OCI-LY3 (cell line): ENCODE measurements at regions not wholly inside any gene's neighbourhood (a gene's known extent, or its start where the extent isn't known, plus 50 kb on each side); places are given as distances from the start of the nearest gene placed in this dataset.

Experiments
- H2AFZ ChIP-seq: fragments of 200-600, 300-600 bp; shearing (Covaris generic); 2 replicates; pipeline ENCODE4 v1.6.0; 2014; ENCODE audit warnings: antibody characterized with exemption, low read depth, low read length
- H3K27ac ChIP-seq: fragments of 200-600, 300-600 bp; sonication (generic); 2 replicates; pipeline ENCODE4 v1.5.1; 2014; ENCODE audit warnings: mild to moderate bottlenecking, low read length, moderate library complexity, mixed read lengths
- H3K27me3 ChIP-seq: fragments of 200-600, 300-600 bp; sonication (generic); 2 replicates; pipeline ENCODE4 v1.6.1; 2014; ENCODE audit warnings: low read depth, low read length, mixed read lengths
- H3K36me3 ChIP-seq: fragments of 200-600, 300-600 bp; sonication (generic); replicated peaks from 2 replicates; pipeline ENCODE3; 2014; ENCODE audit warnings: low read depth, low read length, mixed read lengths
- H3K4me1 ChIP-seq: fragments of 300-600, 200-600 bp; sonication (generic); 2 replicates; pipeline ENCODE4 v1.6.1; 2014; ENCODE audit warnings: low read length, mixed read lengths
- H3K4me2 ChIP-seq: fragments of 200-600, 300-600 bp; sonication (generic); 2 replicates; pipeline ENCODE4 v1.6.1; 2014; ENCODE audit warnings: low read length, mixed read lengths
- H3K4me3 ChIP-seq: fragments of 300-600, 200-600 bp; sonication (generic); 2 replicates; pipeline ENCODE4 v1.5.1; 2014; ENCODE audit warnings: antibody characterized with exemption, mild to moderate bottlenecking, low read length, moderate library complexity
- H3K79me2 ChIP-seq: fragments of 300-600, 200-600 bp; shearing (Covaris generic); 2 replicates; pipeline ENCODE4 v1.6.1; 2014; ENCODE audit warnings: mild to moderate bottlenecking, low read length, mixed read lengths
- H3K9ac ChIP-seq: fragments of 300-600, 200-600 bp; shearing (Covaris generic); 2 replicates; pipeline ENCODE4 v1.6.0; 2014; ENCODE audit warnings: mild to moderate bottlenecking, low read length, moderate library complexity
- H3K9me3 ChIP-seq: fragments of 200-600, 300-600 bp; shearing (Covaris generic); 2 replicates; pipeline ENCODE4 v1.6.1; 2014; ENCODE audit warnings: low read length, mixed read lengths; ENCODE audit not compliant: insufficient read depth
- H4K20me1 ChIP-seq: fragments of 200-600, 300-600 bp; sonication (generic); 2 replicates; pipeline ENCODE4 v1.6.1; 2016; ENCODE audit warnings: low read length, mixed read lengths; ENCODE audit not compliant: insufficient read depth
- CTCF ChIP-seq: fragments of 200-600, 300-600 bp; sonication (generic); IDR thresholded peaks from 2 replicates; pipeline ENCODE4 v1.5.1; 2014; ENCODE audit warnings: antibody characterized with exemption, low read length, low read depth
- EZH2phosphoT487 ChIP-seq: fragments of 200-600 bp; shearing (Covaris generic); IDR thresholded peaks from 2 replicates; pipeline ENCODE4 v1.6.1; 2018; ENCODE audit warnings: antibody characterized with exemption, mixed run types, low read depth

- no peaks in the 10 kb centered on the region for H3K4me1 ChIP-seq
- no peaks in the 10 kb centered on the region for H3K79me2 ChIP-seq
- H3K4me2 ChIP-seq = no peak overlapping the region
- H4K20me1 ChIP-seq = no peaks in the 10 kb centered on the region
- H3K27me3 ChIP-seq = no peaks in the 10 kb centered on the region
- no peak overlapping the region for H2AFZ ChIP-seq
- no peak for TF ChIP-seq EZH2phosphoT487
- TF ChIP-seq CTCF = no peak
- H3K36me3 ChIP-seq = no peaks in the 10 kb centered on the region
- no peak overlapping the region for H3K4me3 ChIP-seq
- H3K9ac ChIP-seq = no peak overlapping the region
- H3K9me3 ChIP-seq = no peaks in the 10 kb centered on the region
- no peak overlapping the region for H3K27ac ChIP-seq
These were observed 383.4 kb upstream of the SLITRK5 start for GRCh38 chr13:87287721-87288120.

DNA sequence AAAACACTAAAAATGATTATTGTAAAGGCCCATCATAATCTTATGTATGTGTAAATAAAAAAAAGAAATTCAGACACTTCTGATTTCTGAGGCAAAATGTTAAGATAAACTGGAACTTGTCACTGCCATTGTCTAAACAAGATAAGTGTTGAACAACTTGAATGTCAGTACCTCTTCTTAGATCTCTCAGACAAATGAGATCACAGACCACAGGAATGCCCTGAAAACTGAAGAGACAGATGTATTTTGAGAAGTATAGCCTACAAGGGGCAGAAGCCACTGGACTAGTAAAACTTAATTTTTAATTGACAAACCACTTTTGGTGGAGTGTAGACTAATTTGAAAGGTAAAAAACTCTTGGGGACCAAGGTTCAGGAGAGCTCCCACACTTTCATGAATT lies 375.5 kb upstream of the SLITRK5 start:
- no peak overlapping the region for H3K27ac ChIP-seq
- H3K79me2 ChIP-seq = no peaks in the 10 kb centered on the region
- no peak overlapping the region for H3K4me3 ChIP-seq
- H3K4me1 ChIP-seq = no peaks in the 10 kb centered on the region
- no peak overlapping the region for H3K9ac ChIP-seq
- TF ChIP-seq CTCF (no peak), EZH2phosphoT487 (no peak)
- no peak overlapping the region for H3K4me2 ChIP-seq
- H4K20me1 ChIP-seq = no peaks in the 10 kb centered on the region
- H3K27me3 ChIP-seq = no peaks in the 10 kb centered on the region
- H2AFZ ChIP-seq = no peak overlapping the region
- H3K36me3 ChIP-seq = no peaks in the 10 kb centered on the region
- no peaks in the 10 kb centered on the region for H3K9me3 ChIP-seq

GRCh38 chr13:87302034-87302433 lies 369.1 kb upstream of the SLITRK5 start:
- no peaks in the 10 kb centered on the region for H3K36me3 ChIP-seq
- H3K4me1 ChIP-seq = no peaks in the 10 kb centered on the region
- H3K27me3 ChIP-seq = no peaks in the 10 kb centered on the region
- H3K79me2 ChIP-seq = no peaks in the 10 kb centered on the region
- 0 out of 2 replicates have a peak, but pooled peaks cover 3% of the 10 kb centered on the region for H3K9me3 ChIP-seq
- H3K9ac ChIP-seq = no peak overlapping the region
- H3K4me2 ChIP-seq = no peak overlapping the region
- H4K20me1 ChIP-seq = no peaks in the 10 kb centered on the region
- H3K4me3 ChIP-seq = no peak overlapping the region
- H2AFZ ChIP-seq = no peak overlapping the region
- H3K27ac ChIP-seq = no peak overlapping the region
- TF ChIP-seq CTCF (no peak), EZH2phosphoT487 (no peak)

- TF ChIP-seq EZH2phosphoT487 = no peak
- no peak for TF ChIP-seq CTCF
- Histone ChIP-seq H3K4me2 (no peak overlapping the region), H2AFZ (no peak overlapping the region), H3K4me3 (no peak overlapping the region), H3K9me3 (0 out of 2 replicates have a peak, but pooled peaks cover 3% of the 10 kb centered on the region), H3K9ac (no peak overlapping the region), H3K27me3 (no peaks in the 10 kb centered on the region), H3K79me2 (no peaks in the 10 kb centered on the region), H3K4me1 (no peaks in the 10 kb centered on the region), H3K27ac (no peak overlapping the region), H3K36me3 (no peaks in the 10 kb centered on the region), H4K20me1 (no peaks in the 10 kb centered on the region)
These were observed 368.2 kb upstream of the SLITRK5 start for GRCh38 chr13:87302931-87303330.
